Adrenal gland (tissue), 5 donors: ENCODE measurements at regions not wholly inside any gene's neighbourhood (a gene's known extent, or its start where the extent isn't known, plus 50 kb on each side); places are given as distances from the start of the nearest gene placed in this dataset.

Experiments
- POLR2A ChIP-seq, 2 donors: fragments of 450-650 bp; IDR thresholded peaks; one replicate each; pipeline ENCODE4 v1.6.1; 2017; ENCODE audit warnings: antibody characterized with exemption in 2 of 2, mild to moderate bottlenecking in 2 of 2, moderate library complexity in 1 of 2
- TF ChIP-seq, protein P1 (sequence below), 6 experiments: fragments of 450-650 bp in 4 of 6; fragments of 200-600 bp in 2 of 6; sonication (generic) in 1 of 6; IDR thresholded peaks; 1 replicate in 5 of 6; 2 replicates in 1 of 6; pipeline versions ENCODE4 v1.5.1 to v1.8.0; 2016 to 2021; ENCODE audit warnings: antibody characterized with exemption in 6 of 6, mild to moderate bottlenecking in 2 of 6, moderate library complexity in 1 of 6
- donor health status: DM: no; HTN: no; CAD: no.

DNA sequence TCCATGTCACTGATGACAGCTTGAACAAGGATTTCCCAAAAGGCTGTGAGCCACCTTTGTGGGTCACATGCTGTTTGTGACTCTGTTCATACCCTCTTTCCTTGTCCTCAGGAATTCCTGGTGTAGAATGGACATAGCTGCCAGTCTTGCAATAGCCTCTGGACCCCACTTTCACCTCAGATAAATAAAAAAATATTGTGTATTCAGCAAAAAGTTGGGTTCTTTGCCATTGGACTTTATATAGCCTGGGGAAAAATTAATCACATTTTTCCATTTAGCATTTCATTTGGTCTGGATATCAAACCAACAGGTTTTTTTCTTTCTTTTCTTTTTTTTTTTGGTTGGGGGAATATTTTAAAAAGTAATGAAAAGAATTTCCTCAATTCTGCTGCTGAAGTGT, 144.8 kb downstream of the PDCD6IP start:
- TF ChIP-seq POLR2A (IDR thresholded peaks at IDR 0.05) = no peak
- TF ChIP-seq, protein P1, sequence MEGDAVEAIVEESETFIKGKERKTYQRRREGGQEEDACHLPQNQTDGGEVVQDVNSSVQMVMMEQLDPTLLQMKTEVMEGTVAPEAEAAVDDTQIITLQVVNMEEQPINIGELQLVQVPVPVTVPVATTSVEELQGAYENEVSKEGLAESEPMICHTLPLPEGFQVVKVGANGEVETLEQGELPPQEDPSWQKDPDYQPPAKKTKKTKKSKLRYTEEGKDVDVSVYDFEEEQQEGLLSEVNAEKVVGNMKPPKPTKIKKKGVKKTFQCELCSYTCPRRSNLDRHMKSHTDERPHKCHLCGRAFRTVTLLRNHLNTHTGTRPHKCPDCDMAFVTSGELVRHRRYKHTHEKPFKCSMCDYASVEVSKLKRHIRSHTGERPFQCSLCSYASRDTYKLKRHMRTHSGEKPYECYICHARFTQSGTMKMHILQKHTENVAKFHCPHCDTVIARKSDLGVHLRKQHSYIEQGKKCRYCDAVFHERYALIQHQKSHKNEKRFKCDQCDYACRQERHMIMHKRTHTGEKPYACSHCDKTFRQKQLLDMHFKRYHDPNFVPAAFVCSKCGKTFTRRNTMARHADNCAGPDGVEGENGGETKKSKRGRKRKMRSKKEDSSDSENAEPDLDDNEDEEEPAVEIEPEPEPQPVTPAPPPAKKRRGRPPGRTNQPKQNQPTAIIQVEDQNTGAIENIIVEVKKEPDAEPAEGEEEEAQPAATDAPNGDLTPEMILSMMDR (IDR thresholded peaks at IDR 0.05) = no peak
